Smooth muscle cell (in vitro differentiated cells): ENCODE measurements at regions not wholly inside any gene's neighbourhood (a gene's known extent, or its start where the extent isn't known, plus 50 kb on each side); places are given as distances from the start of the nearest gene placed in this dataset.

Source experiments
- DNase-seq: peaks from one replicate; lab custom pipeline; 2025; ENCODE audit not compliant: unreplicated experiment; lab: John Stamatoyannopoulos, UW
- H2AFZ ChIP-seq: fragments of 200-600 bp; sonication (generic); 2 replicates; pipeline ENCODE4 v1.6.0; 2016; ENCODE audit warnings: antibody characterized with exemption, low read depth, mild to moderate bottlenecking
- H3F3A ChIP-seq: fragments of 200-600 bp; sonication (generic); 2 replicates; pipeline ENCODE4 v1.6.0; 2017; ENCODE audit warnings: antibody characterized with exemption, low read depth
- H3K27ac ChIP-seq: fragments of 200-600 bp; sonication (generic); 2 replicates; pipeline ENCODE4 v1.5.1; 2016; ENCODE audit warnings: low read depth, mild to moderate bottlenecking
- H3K27me3 ChIP-seq: fragments of 200-600 bp; sonication (generic); 2 replicates; pipeline ENCODE4 v1.6.1; 2016; ENCODE audit warnings: low read depth, mild to moderate bottlenecking
- H3K36me3 ChIP-seq: fragments of 200-600 bp; sonication (generic); 2 replicates; pipeline ENCODE4 v1.5.1; 2016; ENCODE audit warnings: low read depth
- H3K4me1 ChIP-seq: fragments of 200-600 bp; sonication (generic); 2 replicates; pipeline ENCODE4 v1.5.1; 2016; ENCODE audit warnings: low read depth
- H3K4me2 ChIP-seq: fragments of 200-600 bp; sonication (generic); 2 replicates; pipeline ENCODE4 v1.6.0; 2016; ENCODE audit warnings: mild to moderate bottlenecking
- H3K4me3 ChIP-seq: fragments of 200-600 bp; sonication (generic); 2 replicates; pipeline ENCODE4 v1.5.1; 2016; ENCODE audit warnings: mild to moderate bottlenecking
- H3K79me2 ChIP-seq: fragments of 200-600 bp; sonication (generic); 2 replicates; pipeline ENCODE4 v1.6.0; 2016; ENCODE audit warnings: low read depth, mild to moderate bottlenecking
- H3K9ac ChIP-seq: fragments of 200-600 bp; sonication (generic); 2 replicates; pipeline ENCODE4 v1.6.0; 2016; ENCODE audit warnings: low read depth
- H3K9me3 ChIP-seq: fragments of 200-600 bp; sonication (generic); replicated peaks from 2 replicates; pipeline ENCODE4 v1.5.1; 2016; ENCODE audit warnings: low read depth
- H4K20me1 ChIP-seq: fragments of 200-600 bp; sonication (generic); 2 replicates; pipeline ENCODE4 v1.6.0; 2016; ENCODE audit warnings: low read depth
- WGBS: methylation state at CpG from one replicate; pipeline ENCODE4 v1.1.7; 2016; ENCODE audit warnings: low lambda C conversion rate; 5-methylcytosine and 5-hydroxymethylcytosine counted together
- TF ChIP-seq, protein P1 (sequence below): fragments of 200-600 bp; sonication (generic); IDR thresholded peaks from 2 replicates; pipeline ENCODE4 v1.5.1; 2017; ENCODE audit warnings: borderline replicate concordance, mild to moderate bottlenecking, antibody characterized with exemption; ENCODE audit not compliant: insufficient read depth, poor library complexity, severe bottlenecking

DNA sequence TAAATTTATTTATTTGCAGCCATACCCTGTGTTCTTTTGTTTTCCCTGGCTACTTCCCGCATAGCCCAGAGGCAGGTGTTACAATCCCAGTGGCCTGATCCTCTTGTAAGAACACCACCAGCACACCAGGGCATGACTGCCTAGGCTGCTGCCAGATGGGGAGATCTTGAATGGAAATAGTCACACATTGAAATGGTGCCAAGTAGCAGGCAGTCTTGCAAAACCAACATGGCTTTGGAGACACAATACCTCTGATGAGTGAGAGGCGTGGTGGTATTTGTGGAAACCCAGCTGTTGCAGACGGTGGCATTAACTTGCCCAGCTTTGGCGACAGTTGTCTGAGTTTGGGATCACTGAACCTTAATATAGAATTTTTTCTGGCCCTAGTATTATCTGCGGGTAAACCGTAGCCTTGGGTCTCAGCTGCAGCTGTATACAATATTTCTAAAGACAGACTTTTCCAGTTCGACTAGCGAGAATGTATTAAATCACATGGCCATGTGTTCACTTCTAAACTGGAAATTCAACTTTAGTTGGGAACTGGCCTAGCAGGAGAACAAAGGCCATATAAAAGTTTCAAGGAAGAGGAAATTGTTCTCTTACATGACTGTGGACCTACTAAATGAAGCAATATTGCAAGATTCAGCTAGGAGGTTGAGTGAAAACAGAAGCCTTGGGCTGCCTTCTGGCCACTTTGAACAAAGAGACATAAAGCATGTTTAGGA, 277.0 kb downstream of the SMARCA2 start:
- Histone ChIP-seq H3K27ac (peak overlapping the region; percentile 49), H4K20me1 (no peaks in the 10 kb centered on the region), H3F3A (no peaks in the 10 kb centered on the region), H3K9me3 (no peaks in the 10 kb centered on the region), H3K4me1 (peaks cover 7% of the 10 kb centered on the region), H3K79me2 (no peaks in the 10 kb centered on the region), H2AFZ (no peak overlapping the region), H3K4me3 (no peak overlapping the region), H3K36me3 (no peaks in the 10 kb centered on the region), H3K9ac (no peak overlapping the region), H3K4me2 (no peak overlapping the region), H3K27me3 (no peaks in the 10 kb centered on the region)
- DNase-seq: no peak
- 70% methylated on average over 8 of the region's 8 CpGs for whole genome bisulfite sequencing
- TF ChIP-seq, protein P1, sequence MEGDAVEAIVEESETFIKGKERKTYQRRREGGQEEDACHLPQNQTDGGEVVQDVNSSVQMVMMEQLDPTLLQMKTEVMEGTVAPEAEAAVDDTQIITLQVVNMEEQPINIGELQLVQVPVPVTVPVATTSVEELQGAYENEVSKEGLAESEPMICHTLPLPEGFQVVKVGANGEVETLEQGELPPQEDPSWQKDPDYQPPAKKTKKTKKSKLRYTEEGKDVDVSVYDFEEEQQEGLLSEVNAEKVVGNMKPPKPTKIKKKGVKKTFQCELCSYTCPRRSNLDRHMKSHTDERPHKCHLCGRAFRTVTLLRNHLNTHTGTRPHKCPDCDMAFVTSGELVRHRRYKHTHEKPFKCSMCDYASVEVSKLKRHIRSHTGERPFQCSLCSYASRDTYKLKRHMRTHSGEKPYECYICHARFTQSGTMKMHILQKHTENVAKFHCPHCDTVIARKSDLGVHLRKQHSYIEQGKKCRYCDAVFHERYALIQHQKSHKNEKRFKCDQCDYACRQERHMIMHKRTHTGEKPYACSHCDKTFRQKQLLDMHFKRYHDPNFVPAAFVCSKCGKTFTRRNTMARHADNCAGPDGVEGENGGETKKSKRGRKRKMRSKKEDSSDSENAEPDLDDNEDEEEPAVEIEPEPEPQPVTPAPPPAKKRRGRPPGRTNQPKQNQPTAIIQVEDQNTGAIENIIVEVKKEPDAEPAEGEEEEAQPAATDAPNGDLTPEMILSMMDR: no peak

DNA sequence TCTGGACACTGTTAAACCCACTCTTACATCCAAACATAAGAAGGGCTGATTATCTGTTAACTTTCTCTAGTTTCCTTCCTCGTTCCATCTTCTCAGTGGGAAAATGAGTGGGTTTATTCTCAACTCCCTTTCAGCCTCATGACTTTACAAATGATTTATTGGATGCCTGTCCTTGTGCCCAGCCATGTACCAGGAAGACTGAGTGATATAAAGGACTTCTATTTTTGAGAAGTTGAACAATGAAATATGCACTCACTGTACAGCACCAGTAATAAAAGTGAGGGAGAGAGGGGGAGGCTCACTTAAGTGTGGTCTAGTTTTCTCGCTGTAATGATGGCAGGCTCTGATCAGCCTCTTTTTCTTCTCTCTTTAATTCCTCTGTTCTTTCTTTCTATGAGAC, 277.6 kb downstream of the SMARCA2 start:
- Histone ChIP-seq H3K9ac (no peak overlapping the region), H3K9me3 (no peaks in the 10 kb centered on the region), H3K4me2 (no peak overlapping the region), H3K79me2 (no peaks in the 10 kb centered on the region), H2AFZ (no peak overlapping the region), H3K4me1 (peaks cover 7% of the 10 kb centered on the region), H3K27me3 (no peaks in the 10 kb centered on the region), H3K27ac (peak overlapping the region; percentile 49), H3K4me3 (no peak overlapping the region), H3F3A (no peaks in the 10 kb centered on the region), H3K36me3 (no peaks in the 10 kb centered on the region), H4K20me1 (no peaks in the 10 kb centered on the region)
- no peak for DNase-seq
- TF ChIP-seq, protein P1: no peak
- 40% methylated on average over 2 of the region's 2 CpGs for WGBS

DNA sequence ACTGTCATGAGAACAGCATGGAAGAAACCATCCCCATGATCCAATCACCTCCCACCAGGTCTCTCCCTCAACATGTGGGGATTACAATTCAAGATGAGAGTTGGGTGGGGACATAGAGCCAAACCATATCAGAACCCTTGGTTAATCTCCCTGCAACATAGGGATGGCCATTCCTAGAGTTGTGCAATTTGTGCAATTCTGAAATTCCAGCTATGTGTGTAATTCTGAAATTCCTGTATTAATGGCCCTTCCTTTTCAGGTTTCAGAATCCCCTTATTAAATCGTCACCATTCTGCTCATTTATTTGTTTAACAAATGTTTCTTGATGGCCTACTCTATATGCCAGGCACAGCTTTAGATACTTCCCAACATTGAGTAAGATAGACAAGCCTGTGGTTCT, 282.6 kb downstream of the SMARCA2 start:
- no peaks in the 10 kb centered on the region for H3K27me3 ChIP-seq
- H3K27ac ChIP-seq: no peak overlapping the region
- TF ChIP-seq, protein P1: no peak
- no peak overlapping the region for H3K9ac ChIP-seq
- no peak overlapping the region for H2AFZ ChIP-seq
- H3K4me3 ChIP-seq: no peak overlapping the region
- H3K9me3 ChIP-seq: no peaks in the 10 kb centered on the region
- peaks cover 7% of the 10 kb centered on the region for H3K4me1 ChIP-seq
- no peaks in the 10 kb centered on the region for H3F3A ChIP-seq
- no peaks in the 10 kb centered on the region for H3K79me2 ChIP-seq
- no peaks in the 10 kb centered on the region for H4K20me1 ChIP-seq
- no peak for DNase-seq
- 77% methylated on average over 1 of the region's 1 CpG for WGBS
- no peaks in the 10 kb centered on the region for H3K36me3 ChIP-seq
- no peak overlapping the region for H3K4me2 ChIP-seq

DNA sequence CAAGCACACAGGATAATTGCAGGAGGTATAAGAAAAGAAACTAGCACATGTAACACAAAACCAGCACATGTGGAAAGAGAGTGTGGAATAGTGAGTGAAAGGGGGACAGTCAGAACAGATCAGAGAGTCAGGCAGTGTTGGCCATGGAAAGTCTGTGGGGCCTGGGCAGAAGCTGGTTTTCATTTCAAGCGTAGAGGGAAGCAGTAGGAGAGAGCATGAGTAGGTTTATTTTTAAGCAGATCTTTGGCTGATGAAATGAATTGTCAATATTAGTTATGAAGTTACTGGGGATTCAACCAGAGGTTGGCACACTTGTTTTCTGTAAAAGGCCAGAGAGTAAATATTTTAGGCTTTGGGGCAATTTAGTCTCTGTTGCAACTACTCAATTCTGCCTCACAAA, 283.1 kb downstream of the SMARCA2 start:
- Histone ChIP-seq H3K4me3 (no peak overlapping the region), H2AFZ (no peak overlapping the region), H3K4me1 (peaks cover 4% of the 10 kb centered on the region), H3K4me2 (no peak overlapping the region), H4K20me1 (no peaks in the 10 kb centered on the region), H3K36me3 (no peaks in the 10 kb centered on the region), H3K79me2 (no peaks in the 10 kb centered on the region), H3K9me3 (no peaks in the 10 kb centered on the region), H3K27me3 (no peaks in the 10 kb centered on the region), H3F3A (no peaks in the 10 kb centered on the region), H3K27ac (no peak overlapping the region), H3K9ac (no peak overlapping the region)
- DNase-seq: no peak
- 81% methylated on average over 1 of the region's 1 CpG for WGBS
- TF ChIP-seq, protein P1: no peak
